HG03025 (cell line): ENCODE measurements at regions not wholly inside any gene's neighbourhood (a gene's known extent, or its start where the extent isn't known, plus 50 kb on each side); places are given as distances from the start of the nearest gene placed in this dataset.
"Not testable (repeated sequence)": the region's sequence is repeated elsewhere in the genome, so short reads cannot be mapped to it uniquely, and the experiment has no call there.

ENCODE experiments used
- ATAC-seq: cut with Tn5 transposase; IDR thresholded peaks from one replicate; pipeline ENCODE4 v1.9.1; 2021; ENCODE audit warnings: mild to moderate bottlenecking, moderate library complexity; ENCODE audit not compliant: unreplicated experiment, low FRiP score

- no peak for ATAC-seq
These were observed 289.2 kb upstream of the SLC39A10 start for GRCh38 chr2:195367809-195368208.

DNA sequence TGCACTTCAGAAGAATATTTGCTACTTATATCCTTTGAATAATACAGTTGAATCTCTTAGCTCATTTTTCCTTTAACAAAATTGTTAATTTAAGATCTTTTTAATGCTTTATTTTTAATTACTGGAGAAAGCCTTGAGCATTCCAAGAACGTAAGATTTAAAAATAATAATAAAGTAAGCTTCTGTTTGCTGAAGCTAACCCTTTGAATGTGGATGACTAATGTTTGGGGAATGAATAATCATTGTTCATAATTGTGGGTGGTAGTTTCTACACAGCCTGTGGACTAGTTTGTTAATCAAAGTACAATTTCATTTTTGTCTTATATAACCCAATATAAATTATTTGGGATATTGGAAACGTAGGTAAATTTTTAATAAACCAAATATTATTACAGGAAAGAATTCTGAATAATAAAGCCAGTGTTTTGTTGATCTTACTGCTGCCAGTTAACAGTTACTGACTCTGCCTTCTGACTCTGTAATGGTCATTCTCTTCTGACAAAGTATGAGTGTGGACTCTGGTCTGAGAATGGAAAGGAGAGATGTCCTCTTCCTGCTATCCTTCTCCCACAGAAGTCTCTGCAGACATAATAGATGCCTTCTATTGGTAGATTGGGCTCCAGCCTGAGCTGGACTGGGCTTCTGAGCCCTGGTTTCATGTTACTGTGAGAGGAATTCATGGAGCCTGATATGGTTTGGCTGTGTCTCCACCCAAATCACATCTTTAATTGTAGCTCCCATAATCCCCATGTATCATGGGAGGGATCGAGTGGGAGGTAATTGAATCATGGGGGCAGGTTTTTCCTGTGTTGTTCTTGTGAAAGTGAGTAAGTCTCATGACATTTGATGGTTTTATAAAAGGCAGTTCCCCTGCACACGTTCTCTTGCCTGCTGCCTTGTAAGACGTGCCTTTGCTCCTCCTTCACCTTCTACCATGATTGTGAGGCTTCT, 292.7 kb upstream of the SLC39A10 start:
- no peak for ATAC-seq

DNA sequence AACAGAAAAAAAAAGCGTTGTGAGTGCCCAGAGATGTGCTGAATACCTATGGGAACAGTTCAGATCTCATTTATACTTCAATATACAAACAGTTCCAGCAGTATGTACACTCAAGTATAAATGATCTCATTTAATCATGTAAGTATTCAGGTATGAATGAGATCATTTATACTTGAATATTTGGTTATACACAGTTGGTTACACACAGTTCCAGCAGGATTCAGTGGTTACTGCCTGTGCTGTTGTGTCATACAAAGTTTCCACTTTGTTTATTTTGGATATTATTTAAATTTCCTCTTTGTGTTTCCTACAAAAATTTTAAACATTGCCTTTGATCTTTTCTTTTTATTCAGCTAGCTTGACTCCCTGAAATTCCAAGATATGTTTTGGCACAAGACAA, 293.5 kb upstream of the SLC39A10 start:
- no peak for ATAC-seq

GRCh38 chr2:195360242-195360641, 296.8 kb upstream of the SLC39A10 start:
- ATAC-seq = no peak

- ATAC-seq = no peak
These were observed 297.8 kb upstream of the SLC39A10 start for GRCh38 chr2:195359043-195359735.

DNA sequence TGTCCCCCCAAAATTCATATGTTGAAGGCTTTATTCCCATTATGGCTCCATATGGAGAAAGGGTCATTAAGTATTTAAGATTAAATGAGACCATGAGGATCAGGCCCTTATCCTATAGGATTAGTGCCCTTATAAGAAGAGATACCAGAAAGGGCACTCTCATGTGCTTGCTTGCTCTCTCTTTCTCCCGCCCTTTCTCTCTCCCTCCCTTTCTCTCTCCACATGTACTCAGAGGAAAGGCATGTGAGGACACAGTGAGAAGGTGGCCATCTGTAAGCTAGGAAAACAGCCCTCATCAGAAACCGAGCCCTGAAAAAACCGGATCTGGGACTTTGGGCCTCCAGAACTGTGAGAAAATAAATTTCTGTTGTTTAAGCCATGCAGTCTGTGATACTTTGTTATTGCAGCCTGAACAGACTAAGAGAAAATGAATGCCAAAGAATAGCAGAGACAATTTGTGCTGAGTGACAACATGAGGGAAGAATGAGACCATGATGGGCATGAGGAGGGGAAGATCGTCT, 300.0 kb upstream of the SLC39A10 start:
- no peak for ATAC-seq

DNA sequence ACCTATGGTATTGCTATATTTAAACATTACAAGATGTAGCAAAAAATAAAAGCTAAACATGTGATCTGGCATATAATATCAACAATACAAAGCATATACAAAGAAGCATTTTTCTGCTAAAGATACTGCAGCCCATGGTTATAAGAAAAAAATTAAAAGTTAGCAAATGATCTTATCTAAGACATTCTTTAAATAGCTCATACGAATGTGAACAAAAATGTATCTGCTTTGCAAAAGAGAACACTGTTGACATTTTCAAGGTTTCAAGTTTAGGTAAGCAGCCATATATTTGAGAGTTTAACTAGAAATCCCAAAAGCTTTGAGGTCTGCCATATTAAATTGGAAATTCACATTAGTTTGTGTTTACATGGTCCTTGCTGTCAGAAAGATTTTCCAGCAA, 301.0 kb upstream of the SLC39A10 start:
- ATAC-seq = no peak

- ATAC-seq = no peak
These were observed 304.4 kb upstream of the SLC39A10 start for GRCh38 chr2:195352581-195352980.

- no peak for ATAC-seq
These were observed 313.0 kb upstream of the SLC39A10 start for GRCh38 chr2:195343942-195344530.

GRCh38 chr2:195343540-195343939, 313.5 kb upstream of the SLC39A10 start:
- no peak for ATAC-seq

- no peak for ATAC-seq
These were observed 315.0 kb upstream of the SLC39A10 start for GRCh38 chr2:195342061-195342460.

- ATAC-seq = no peak
These were observed 318.2 kb upstream of the SLC39A10 start for GRCh38 chr2:195338856-195339255.

DNA sequence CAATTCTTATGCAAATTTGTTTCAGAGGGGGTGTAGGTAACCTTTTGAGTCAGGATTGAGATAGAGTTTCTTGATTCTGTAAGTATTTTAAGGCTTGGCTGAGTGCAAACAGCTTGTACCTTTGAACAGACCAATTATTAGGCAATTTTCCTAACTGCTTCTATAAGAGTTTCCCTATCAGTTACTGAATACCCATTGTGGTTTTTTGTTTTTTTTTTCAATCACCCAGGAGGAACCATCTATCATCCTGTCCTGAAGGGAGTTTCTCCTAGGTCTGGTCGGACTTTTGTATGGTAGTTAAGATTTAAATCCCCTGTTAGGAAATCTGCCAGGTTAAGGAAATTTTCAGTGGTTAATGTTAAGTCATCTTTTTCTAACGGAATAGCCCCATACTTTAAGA, 319.4 kb upstream of the SLC39A10 start:
- no peak for ATAC-seq

- no peak for ATAC-seq
These were observed 323.2 kb upstream of the SLC39A10 start for GRCh38 chr2:195333869-195334268.

GRCh38 chr2:195331966-195332365, 325.1 kb upstream of the SLC39A10 start:
- no peak for ATAC-seq

- no peak for ATAC-seq
These were observed 325.9 kb upstream of the SLC39A10 start for GRCh38 chr2:195331129-195331528.

DNA sequence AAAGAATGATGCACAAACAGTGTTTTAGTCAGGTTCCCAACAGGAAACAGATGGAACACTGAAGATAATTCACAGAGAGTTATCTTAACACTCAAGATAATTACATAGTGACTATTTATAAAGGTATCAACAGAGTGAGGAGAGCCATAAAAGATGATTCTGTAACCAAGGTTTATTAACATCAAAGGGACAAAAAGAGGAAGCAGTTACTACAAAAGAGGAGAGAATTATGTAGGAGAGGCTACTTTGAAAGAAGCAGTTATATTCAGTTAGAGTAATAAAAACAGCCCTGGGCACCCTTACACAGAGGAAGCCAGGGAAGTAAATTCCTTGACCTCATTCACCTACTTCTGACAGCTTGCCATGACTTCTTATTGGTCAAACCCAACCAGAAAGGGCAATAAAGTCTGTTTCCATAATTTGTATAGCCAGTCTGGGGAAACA, 326.5 kb upstream of the SLC39A10 start:
- ATAC-seq = no peak

GRCh38 chr2:195329784-195330183, 327.2 kb upstream of the SLC39A10 start:
- ATAC-seq = not testable (repeated sequence)

- no peak for ATAC-seq
These were observed 330.5 kb upstream of the SLC39A10 start for GRCh38 chr2:195326537-195326936.

GRCh38 chr2:195322324-195322723, 334.7 kb upstream of the SLC39A10 start:
- no peak for ATAC-seq

DNA sequence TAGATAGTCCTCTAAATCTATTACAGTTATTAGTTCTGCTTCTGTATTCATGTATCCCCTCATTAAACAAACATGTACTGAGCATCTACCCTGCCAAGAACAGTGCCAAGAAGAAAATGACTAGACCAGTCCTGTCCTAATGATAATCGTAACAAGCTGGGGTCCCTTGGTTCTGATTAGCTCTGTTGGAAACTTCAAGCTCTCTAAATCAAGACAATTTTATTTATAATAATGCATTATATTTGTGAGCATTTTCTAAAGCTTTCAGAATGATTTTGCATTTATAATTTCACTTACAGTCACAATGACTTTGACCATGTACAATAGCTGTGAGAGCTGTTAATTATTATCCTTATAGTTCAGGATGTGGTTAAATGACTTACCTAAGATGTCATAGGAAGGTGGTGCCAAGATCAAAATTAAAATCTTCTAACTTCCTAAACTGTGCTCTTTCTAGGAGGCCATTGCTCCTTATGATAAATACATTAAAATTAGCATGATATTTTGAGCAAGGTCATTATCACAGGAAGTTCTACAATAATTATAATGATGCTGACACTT, 336.5 kb upstream of the SLC39A10 start:
- no peak for ATAC-seq
